ENCODE measurements at regions not wholly inside any gene's neighbourhood (a gene's known extent, or its start where the extent isn't known, plus 50 kb on each side); places are given as distances from the start of the nearest gene placed in this dataset.

DNA sequence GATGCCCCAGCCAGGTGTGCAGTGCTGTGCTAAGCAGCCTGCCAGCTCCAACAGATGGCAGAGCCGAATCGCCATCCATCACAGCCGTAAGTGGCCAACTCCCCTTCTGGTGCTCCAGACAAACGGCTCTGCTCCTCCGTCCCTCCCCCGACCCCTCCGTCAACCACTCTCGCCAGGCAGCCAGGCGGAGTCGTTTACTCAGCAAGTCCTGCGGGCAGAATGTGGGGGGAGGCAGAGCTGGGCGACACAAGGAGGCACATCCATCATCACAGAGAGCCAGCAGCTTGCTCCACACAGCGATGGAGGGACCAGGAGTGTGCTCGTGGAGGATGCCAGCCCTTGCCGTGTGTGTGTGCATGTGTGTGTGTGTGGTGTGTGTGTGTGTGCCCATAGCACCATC lies 206.6 kb upstream of the GRIK3 start:
- TF ChIP-seq, protein P1, sequence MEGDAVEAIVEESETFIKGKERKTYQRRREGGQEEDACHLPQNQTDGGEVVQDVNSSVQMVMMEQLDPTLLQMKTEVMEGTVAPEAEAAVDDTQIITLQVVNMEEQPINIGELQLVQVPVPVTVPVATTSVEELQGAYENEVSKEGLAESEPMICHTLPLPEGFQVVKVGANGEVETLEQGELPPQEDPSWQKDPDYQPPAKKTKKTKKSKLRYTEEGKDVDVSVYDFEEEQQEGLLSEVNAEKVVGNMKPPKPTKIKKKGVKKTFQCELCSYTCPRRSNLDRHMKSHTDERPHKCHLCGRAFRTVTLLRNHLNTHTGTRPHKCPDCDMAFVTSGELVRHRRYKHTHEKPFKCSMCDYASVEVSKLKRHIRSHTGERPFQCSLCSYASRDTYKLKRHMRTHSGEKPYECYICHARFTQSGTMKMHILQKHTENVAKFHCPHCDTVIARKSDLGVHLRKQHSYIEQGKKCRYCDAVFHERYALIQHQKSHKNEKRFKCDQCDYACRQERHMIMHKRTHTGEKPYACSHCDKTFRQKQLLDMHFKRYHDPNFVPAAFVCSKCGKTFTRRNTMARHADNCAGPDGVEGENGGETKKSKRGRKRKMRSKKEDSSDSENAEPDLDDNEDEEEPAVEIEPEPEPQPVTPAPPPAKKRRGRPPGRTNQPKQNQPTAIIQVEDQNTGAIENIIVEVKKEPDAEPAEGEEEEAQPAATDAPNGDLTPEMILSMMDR (IDR thresholded peaks at IDR 0.05; ENCODE audit: extremely low read depth in 1 of 2, insufficient read depth in 1 of 2, low read depth in 1 of 2, low read length in 2 of 2), result no peak
- no peak for TF ChIP-seq POLR2A (IDR thresholded peaks at IDR 0.05; ENCODE audit: low read depth, low read length)
- TF ChIP-seq EZH2 (IDR thresholded peaks at IDR 0.05; ENCODE audit: borderline replicate concordance, low read depth, low read length, severe bottlenecking), result no peak
- TF ChIP-seq FOS (IDR thresholded peaks at IDR 0.05; ENCODE audit: borderline replicate concordance, insufficient read depth, low read length), result no peak

Data from endothelial cell of umbilical vein (primary cell).